ENCODE measurements at regions not wholly inside any gene's neighbourhood (a gene's known extent, or its start where the extent isn't known, plus 50 kb on each side); places are given as distances from the start of the nearest gene placed in this dataset.

- H3K9me3 ChIP-seq, result no peaks in the 10 kb centered on the region
Observed at GRCh38 chr3:161800985-161801559, 304.5 kb downstream of the OTOL1 start.

GRCh38 chr3:161818106-161818505 is 321.5 kb downstream of the OTOL1 start:
- H3K27me3 ChIP-seq, result no peaks in the 10 kb centered on the region
- no peak for TF ChIP-seq CTCF (IDR thresholded peaks at IDR 0.05)
- intact Hi-C loops (cut with DNase I; ENCODE audit: low total_unique reads), result no loop called here

More at GRCh38 chr3:161800985-161801559, 304.5 kb downstream of the OTOL1 start:
- Histone ChIP-seq H3K4me1 (no peaks in the 10 kb centered on the region), H3K36me3 (no peaks in the 10 kb centered on the region), H3K4me3 (no peak overlapping the region), H3K27me3 (no peaks in the 10 kb centered on the region), H3K27ac (no peak overlapping the region)
- no peak for DNase-seq
- TF ChIP-seq CTCF (IDR thresholded peaks at IDR 0.05), result no peak
- intact Hi-C loops (cut with DNase I; ENCODE audit: low total_unique reads), result no loop called here

GRCh38 chr3:161821591-161821990 is 325.0 kb downstream of the OTOL1 start:
- TF ChIP-seq CTCF (IDR thresholded peaks at IDR 0.05), result no peak
- no peaks in the 10 kb centered on the region for H3K9me3 ChIP-seq
- no peaks in the 10 kb centered on the region for H3K27me3 ChIP-seq
- H3K36me3 ChIP-seq, result no peaks in the 10 kb centered on the region
- DNase-seq, result no peak
- H3K27ac ChIP-seq, result no peak overlapping the region
- intact Hi-C loops (cut with DNase I; ENCODE audit: low total_unique reads), result no loop called here
- H3K4me1 ChIP-seq, result no peaks in the 10 kb centered on the region
- H3K4me3 ChIP-seq, result no peak overlapping the region

More at GRCh38 chr3:161818106-161818505, 321.5 kb downstream of the OTOL1 start:
- Histone ChIP-seq H3K27ac (no peak overlapping the region), H3K4me3 (no peak overlapping the region), H3K9me3 (no peaks in the 10 kb centered on the region), H3K4me1 (no peaks in the 10 kb centered on the region), H3K36me3 (no peaks in the 10 kb centered on the region)
- DNase-seq, result no peak

GRCh38 chr3:161822291-161822690 is 325.7 kb downstream of the OTOL1 start:
- TF ChIP-seq CTCF (IDR thresholded peaks at IDR 0.05), result no peak
- H3K36me3 ChIP-seq, result no peaks in the 10 kb centered on the region
- no peak overlapping the region for H3K4me3 ChIP-seq
- no peaks in the 10 kb centered on the region for H3K4me1 ChIP-seq
- no peaks in the 10 kb centered on the region for H3K9me3 ChIP-seq
- no peak for DNase-seq
- H3K27me3 ChIP-seq, result no peaks in the 10 kb centered on the region
- H3K27ac ChIP-seq, result no peak overlapping the region
- intact Hi-C loops (cut with DNase I; ENCODE audit: low total_unique reads), result no loop called here

DNA sequence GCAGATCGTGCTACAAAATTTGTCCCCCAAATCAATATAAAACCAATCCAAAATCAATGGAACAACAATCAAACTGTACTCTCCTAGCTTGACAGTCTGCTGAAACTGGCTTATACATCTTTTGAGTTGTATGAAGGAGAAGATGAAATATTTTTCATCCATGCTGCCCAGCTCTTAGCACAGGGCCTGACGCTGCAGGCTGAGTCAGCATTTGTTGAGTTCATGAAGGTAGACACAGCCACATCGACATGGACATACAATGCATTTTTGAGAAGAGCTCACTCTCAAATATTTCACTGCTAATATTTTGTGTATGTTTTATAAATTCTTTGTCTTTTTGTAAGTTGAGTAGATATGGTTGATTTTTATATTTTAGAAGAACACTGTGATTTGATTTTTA is 327.3 kb downstream of the OTOL1 start:
- no peak for TF ChIP-seq CTCF (IDR thresholded peaks at IDR 0.05)
- H3K9me3 ChIP-seq, result no peaks in the 10 kb centered on the region
- no peak overlapping the region for H3K4me3 ChIP-seq
- DNase-seq, result no peak
- no peaks in the 10 kb centered on the region for H3K36me3 ChIP-seq
- H3K27me3 ChIP-seq, result no peaks in the 10 kb centered on the region
- no peaks in the 10 kb centered on the region for H3K4me1 ChIP-seq
- intact Hi-C loops (cut with DNase I; ENCODE audit: low total_unique reads), result no loop called here
- H3K27ac ChIP-seq, result no peak overlapping the region

GRCh38 chr3:161838021-161838420 is 341.4 kb downstream of the OTOL1 start:
- no peaks in the 10 kb centered on the region for H3K9me3 ChIP-seq
- H3K36me3 ChIP-seq, result no peaks in the 10 kb centered on the region
- DNase-seq, result no peak
- intact Hi-C loops (cut with DNase I; ENCODE audit: low total_unique reads), result no loop called here
- no peak for TF ChIP-seq CTCF (IDR thresholded peaks at IDR 0.05)
- H3K27me3 ChIP-seq, result no peaks in the 10 kb centered on the region
- H3K4me3 ChIP-seq, result no peak overlapping the region
- H3K27ac ChIP-seq, result no peak overlapping the region
- no peaks in the 10 kb centered on the region for H3K4me1 ChIP-seq

Data from tibial artery (tissue), 4 donors.